GM18517 (cell line): ENCODE measurements at regions not wholly inside any gene's neighbourhood (a gene's known extent, or its start where the extent isn't known, plus 50 kb on each side); places are given as distances from the start of the nearest gene placed in this dataset.

Experiments used
- ATAC-seq: cut with Tn5 transposase; IDR thresholded peaks from one replicate; pipeline ENCODE4 v1.9.1; 2021; ENCODE audit warnings: mild to moderate bottlenecking, moderate library complexity; ENCODE audit not compliant: unreplicated experiment

DNA sequence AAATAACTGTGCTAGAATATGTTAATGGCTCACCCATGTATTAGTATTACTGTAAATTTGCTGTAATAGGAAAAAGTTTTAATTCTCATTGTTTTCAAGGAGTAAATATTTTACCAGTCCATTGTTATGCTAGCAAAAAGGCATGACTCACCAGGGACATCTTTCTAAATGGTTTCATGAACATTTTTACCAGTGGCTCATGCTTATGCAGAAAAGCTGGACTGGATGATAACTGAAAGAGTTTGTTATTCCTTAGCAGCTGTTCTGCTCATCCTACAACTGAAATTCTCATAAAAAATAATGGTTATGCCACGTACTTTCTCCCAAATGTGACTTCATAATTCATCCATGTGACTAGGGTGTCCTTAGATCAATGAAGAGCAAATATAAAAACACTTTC lies 111.9 kb upstream of the PCDH18 start:
- no peak for ATAC-seq

DNA sequence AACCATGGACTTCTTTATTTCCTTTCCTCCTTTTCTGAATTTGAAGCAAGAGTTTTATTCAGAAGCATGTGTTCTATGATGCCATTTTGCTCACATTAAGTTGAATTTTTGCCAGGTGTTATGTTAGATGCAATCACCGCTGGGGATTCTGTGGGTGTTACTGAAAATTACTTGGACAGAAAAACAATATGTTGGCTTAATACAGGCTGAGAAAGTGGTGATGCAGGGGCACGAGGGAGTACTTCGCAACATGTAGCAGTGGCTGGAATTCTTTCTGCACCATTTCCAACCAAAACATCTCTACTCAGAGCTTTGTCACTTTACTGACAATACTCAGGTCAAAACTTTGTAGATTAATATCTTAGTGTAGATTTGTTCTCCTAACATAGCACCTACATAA lies 109.2 kb upstream of the PCDH18 start:
- no peak for ATAC-seq

DNA sequence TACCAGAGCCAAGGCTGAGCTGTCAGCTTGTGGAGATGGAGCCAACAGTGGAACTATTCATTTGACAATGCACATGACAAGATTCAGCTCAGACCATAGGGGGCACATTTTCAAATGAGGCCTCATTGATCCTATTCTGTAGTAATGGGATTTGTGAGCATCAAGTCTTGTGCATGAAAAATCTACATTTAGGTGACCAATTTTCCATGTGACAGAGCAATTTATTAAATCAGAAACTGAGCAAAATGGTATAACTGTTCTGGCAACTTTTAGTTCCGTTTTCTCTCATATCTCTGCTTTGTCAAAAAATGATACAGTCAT lies 108.5 kb upstream of the PCDH18 start:
- no peak for ATAC-seq

DNA sequence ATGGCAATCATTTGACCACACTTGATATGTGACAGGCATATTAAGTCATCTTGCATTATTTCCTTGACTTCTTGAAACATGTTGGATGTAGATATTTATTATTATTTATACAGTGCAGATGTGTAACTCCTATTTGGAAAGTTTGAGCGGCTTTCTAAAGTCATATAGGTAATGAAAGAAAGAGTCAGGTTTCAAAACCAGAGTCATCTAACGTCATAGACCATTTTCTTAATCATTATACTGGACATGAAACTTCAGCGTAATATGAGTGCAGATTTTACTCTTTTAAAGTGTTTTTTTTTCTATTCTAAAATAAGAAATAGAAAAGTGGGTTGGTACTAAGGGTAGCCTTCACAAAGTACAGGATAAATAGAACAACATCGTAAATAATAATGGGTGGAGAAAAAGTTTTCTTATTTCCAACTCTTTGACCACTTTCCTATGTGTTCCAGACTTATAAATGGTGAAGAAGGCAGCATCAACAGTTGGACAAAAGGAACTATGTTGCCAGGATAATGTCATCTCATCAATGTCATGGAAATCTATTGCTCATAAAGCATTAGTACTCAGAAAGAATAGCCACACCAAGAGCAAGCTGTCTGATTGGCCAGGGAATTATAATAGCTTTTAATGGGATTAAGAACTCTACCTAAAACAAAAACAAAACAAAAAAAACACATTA lies 108.0 kb upstream of the PCDH18 start:
- peak; percentile 54 for ATAC-seq

DNA sequence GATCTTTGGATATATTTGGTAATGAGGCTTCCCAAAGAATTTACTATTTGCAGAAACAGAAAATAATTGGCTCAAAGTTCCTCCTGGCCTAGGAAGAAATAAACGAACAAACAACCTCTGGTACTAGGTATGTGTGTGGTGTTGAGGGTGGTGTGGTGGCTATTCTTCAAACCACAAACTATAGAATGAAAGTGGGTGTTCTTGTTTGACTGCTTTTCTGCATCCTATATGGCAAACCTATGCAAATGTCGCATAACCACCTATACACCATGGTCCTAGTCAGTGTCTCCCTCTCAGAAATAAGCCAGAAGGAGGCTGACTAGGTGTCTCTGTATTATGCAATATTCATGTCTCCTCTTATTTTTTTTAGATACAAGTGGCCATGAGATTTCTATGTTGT lies 106.6 kb upstream of the PCDH18 start:
- ATAC-seq: peak; percentile 69

DNA sequence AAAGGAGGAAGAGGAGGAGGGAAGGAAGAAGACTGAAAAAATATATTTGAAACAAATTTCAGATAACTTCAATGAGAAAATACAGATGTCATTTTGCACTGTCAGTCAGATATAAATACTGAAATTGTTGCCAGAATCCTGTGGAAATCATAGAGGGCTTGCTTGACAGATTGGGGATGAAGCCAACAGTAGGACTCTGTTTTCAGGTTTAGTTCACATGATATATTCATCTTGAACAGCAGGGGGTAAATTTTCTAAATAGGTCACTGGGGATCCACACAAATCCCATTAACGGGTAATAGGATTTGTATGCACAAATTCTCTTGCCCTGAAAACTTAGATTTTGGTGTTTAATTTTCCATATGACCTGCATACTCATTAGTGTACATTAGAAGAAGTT lies 103.3 kb upstream of the PCDH18 start:
- ATAC-seq: no peak

DNA sequence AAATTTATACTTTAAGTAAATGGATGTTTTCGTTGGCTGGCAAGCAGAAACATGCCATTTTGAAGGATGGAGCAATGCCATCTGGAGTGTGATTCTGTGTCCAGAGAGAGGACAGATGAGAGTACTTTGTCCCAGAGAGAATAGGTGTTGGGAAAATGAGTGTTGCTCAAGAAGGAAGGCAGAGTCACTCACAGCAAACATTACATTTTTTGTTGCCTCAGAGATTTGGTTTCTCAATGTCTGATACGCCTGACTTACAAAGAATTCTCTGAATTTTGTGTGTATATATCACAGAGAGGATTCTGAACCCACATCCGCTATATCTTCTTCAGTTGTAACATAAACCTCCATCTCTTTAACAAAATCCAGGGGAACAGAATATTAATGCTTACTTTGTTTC lies 102.8 kb upstream of the PCDH18 start:
- ATAC-seq: no peak

DNA sequence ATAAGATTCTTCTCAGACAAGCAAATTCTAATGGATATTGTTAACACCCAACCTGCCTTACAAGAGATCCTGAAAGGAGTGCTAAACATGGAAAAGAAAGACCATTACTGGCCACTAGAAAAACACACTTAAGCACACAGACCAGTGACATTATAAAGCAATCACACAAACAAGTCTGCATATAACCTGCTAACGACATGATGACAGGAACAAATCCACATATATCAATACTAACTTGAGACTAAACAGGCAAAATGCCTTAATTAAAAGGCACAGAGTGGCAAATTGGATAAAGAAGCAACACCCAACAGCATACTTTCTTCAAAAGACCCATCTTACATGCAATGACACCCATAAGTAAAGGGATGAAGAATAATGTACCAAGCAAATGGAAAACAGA lies 100.5 kb upstream of the PCDH18 start:
- no peak for ATAC-seq

DNA sequence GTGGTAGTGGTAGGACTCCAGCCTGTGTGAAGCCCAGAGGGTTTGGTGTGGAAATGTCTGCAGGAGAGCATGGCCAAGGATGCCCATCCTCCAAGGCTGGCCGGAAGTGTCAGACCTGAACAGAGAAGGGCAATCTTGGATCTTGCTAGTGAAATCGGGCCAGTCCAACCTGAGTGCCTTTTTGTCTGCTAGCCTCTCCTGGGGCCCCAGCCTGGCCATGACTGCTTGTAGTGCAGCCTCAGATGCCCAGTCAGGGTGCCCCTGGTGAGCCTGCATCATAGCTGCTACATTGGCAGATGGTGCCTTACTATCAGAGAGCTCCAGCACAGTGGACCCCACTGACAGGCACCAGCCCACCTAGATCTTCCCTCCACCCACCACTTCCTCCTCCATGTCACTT lies 99.3 kb upstream of the PCDH18 start:
- no peak for ATAC-seq

DNA sequence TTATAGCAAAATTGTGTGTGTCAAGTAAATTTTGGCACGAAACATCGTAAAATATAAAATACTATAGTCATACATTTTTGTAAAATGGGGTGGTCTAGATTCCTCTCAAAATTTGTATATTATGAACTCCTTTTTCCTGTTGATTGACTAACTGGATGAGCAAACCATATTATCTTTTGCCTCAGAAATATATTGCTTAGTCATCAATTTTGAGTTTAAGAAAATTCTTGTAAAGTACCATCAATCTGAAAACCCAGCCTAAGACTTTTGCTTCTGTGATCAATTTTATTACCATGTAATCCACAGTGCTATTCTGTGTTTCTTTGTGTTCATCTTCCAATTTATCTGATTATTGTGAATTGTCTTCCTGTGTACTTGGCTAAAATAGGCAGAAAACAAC lies 98.0 kb upstream of the PCDH18 start:
- ATAC-seq: no peak

DNA sequence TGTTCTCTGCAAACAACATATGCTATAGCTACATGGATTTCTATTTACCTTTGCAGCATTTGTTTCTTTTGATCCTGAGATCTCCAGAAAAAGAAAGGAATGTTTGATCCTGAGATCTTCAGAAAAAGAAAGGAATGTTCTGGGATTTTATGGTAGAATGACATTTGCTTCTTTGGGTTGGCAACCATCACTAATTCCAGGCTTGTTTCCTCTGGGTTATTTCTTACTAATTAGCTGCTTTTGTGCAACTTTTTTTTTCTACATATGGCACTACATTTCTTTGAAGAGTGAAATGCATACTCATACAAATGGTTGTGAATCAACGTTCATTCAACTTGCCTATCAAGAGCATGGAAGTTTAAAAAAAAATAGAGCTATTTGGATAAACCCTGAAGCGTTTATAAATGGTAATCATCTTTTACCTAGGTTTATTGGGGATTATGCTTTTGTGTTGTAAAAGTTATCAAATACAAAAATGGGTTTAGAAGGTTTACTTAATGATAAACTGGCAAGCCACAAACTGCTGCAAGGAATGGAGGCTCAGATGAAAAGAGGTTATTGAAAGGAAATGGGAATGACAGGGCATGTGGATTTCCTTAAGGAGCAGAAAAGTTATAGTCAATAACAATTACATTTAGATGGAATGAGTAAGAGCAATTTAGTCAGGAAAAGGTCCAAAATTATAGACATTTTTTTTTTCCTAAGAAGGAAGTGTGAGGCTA lies 95.6 kb upstream of the PCDH18 start:
- no peak for ATAC-seq

DNA sequence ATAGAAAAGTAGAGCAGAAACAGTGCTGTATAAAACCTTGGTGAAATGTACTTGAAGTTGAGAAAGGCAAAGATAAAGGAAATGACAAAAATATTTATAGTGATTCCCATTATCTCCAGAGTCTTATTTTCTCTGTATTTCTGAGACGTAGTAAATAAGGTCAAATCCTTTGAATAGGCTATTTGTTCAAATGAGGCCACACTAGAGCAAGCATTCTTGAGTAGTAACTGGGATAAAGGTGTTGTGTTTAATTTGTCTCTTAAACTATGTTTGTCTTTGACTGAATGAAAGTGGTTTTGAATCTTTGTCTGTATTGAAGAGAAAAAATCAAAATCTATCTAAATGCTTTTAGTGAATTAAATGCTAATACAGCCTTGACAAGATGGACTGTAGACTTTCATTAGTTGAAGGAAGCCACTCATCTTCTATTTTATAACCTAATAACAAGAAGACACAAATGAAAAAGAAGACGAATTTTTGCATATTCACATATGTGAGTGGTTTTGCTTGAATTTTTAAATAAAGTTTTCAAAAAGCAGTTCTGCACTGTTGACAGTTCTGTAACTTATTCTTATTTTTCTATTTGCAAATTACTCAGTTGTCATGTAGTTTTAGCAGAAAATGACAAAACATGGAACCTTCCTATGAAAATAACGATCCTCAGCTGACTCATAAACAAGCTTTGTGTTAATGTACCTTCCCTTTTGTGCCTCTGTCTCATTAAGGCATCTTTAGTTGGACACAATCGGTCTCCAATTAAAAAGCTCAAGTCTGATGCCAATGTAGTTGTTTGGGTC lies 94.8 kb upstream of the PCDH18 start:
- ATAC-seq: no peak

DNA sequence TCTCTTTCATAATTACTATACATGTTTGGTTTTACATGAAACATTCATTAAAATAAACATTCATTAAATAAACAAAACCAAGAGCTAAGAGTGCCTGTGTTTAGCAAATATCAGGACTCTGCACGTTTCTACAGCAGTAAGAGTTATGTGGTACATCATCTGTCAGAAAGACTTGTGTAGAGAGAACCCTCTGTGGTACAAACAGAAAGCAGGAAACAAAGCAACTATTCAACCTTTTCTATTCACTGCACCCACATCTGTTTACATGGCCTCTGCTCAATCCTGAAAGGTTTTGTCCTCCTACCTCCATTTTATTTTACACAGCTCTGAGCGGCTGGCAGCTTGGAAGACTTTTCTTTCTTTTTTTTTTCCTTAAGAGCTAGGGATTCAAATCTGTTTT lies 90.7 kb upstream of the PCDH18 start:
- ATAC-seq: no peak

DNA sequence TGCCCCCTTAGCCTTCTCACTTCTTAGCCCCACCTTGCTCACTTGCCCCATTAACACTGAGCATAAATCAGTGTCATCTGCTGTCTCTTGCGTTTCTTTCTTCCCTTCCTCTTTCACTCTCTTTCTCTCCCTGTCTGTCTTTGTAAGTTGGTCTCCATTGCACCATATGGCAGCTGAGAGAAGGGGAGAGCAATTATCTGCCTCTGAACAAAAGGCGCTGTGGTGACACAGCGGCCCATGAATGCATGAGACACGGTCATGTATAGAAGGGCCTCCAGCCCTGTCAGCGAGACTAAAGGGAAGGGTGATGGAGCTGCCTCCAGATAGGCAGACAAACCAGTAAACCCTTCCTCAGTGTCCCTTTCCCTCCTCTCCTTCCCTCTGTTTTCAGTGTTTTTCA lies 88.8 kb upstream of the PCDH18 start:
- ATAC-seq: no peak

DNA sequence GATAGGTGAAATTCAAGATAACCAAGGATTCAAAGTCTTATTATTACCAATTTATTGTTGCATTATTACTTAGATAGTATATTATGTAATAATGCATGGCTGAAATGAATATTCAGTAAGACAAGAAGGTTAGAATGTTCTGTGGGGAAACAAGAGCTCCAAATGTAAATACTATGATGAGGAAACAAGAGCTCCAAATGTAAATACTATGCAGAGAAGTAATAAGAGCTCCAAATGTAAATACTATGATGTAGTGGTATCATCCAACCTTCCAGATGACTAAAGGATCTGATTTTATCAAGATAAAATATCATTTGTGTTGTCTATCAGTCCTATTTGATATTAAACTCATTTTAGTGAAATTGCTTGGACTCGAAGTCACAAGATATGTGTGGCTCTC lies 82.2 kb upstream of the PCDH18 start:
- ATAC-seq: no peak

DNA sequence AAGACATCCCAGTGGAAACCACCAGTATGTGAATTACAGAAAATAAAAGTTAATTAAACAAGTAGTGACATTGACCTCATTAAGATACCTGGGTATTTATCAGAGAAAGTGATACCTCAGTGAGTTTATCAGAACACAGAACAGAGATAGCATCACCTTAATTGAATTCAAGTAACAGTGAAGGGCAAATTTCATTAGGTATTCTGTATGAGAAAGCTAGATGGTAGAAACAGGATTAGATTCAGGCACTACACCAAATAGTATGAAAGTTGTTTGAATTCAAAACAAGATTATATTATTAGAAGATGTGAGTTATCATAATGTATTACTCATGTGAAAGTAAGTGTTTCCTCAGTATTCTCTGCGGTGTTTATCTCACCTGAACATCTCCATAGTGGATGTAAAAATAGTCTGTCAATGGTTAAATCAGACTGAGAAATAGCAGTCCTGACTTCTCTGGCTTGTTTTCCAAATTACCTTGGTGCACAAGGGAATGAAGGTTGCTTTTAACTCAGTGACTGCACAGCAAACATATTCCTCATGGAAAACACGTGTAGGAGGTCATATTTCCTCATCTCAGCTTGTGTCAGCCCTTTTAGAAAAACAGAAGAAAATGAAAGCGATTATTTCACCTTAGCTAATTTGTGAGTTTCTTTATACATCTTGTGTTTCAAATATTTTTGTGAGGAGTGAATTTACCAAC lies 79.9 kb upstream of the PCDH18 start:
- ATAC-seq: no peak

DNA sequence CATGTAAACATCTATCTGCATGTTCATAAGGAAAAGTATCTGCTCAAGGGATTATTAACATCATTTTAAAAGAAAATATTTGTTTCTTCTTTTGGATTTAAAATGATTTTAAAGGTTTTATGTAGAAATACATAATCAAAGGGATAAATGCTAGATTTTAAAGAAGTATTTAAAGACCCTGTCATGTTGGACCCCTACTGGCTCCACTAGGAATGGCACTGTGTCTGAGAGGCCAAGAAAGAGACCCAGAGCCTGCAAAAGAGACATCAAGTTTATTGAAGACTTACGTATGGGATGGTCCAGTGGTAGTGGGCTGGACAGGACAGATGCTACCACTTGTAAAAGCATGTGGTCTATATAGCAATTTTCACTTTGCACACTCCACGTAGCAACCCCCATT lies 78.7 kb upstream of the PCDH18 start:
- ATAC-seq: no peak

DNA sequence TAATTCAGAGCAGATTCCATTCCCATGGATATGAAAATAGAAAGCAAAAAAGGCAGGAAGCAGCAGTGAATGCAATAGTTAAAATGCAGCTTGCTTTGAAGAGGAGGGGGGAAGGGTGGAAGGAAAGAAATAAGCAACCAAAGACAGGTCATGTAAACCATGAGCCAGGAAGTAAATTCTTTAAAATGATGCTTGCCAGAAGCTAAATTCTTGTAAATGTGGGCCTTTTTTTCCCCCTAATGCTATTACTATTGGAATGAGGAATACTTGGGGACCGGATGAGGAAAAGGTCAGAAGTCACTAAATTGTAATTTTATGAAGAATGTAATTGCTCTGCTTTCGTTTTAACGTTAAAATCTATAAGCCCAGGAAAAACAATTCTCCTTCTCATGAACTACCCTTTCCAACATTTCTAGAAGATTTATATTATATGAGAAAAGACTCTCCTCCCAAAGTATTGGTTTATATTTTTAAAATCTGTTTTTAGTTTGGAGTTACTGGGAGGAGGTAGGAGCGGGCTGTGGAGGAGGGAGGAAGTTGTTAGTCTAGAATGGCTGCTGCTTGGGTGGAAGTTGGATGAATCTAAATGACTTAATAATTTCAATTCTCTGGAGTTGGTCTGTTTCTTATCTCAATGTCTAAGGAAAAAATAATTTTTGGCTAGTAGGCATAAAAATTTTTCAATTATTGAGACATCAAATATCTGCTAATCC lies 77.6 kb upstream of the PCDH18 start:
- no peak for ATAC-seq

DNA sequence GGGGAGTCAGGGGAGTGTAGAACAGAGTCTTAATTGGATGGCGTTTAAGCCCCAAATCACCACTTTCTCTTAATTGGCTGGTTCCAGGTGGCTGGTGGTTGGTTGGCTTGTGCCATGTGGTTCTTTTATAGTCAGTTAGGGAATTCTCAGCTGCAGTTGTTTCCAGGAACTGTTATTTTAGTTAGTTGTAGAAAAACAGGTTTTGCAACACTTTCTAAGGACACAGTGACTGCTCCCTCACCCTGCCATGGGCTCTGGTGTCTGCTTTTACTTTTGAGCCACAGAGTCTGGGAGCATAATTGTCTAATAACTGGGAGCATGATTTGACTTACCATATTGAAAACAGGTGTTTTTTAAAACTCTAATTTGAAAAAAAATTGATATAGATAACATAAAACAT lies 75.8 kb upstream of the PCDH18 start:
- ATAC-seq: no peak

DNA sequence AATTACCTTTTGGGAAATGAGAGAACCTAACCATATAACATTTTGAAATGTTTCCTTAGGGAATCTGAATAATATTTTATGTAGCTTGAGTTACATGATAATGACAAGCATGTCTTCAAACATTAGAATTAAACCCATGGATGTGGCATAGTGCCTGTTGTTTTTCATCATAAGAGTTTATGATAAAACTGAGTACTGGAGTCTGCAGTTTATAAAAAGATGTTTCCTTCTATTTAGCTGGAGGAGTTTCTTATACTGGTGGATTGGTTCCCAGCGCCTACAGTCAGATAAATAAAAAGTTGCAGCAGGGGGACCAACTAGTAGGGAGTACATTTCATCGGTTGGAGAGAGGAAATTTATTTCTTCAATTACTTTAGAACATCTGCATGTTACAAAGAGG lies 70.1 kb upstream of the PCDH18 start:
- ATAC-seq: no peak

DNA sequence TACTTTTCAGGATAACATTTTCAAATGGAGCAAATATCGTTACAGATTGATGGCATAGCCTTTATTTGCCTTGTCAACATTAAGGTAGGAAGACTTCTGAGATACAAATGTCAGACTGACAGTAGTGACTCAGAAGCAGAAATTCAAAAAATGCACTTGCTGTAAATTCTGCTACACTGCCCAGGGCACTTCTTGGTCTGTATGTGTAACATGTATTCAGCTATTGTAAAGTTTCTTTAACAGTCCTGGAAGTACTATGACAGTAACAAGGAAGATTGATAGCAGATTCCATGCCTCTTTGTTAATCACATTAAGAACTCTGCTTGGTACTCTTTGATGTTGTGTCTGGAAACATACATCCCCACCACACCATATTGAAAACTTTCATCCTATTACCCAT lies 69.6 kb upstream of the PCDH18 start:
- ATAC-seq: no peak
